ENCODE measurements at regions not wholly inside any gene's neighbourhood (a gene's known extent, or its start where the extent isn't known, plus 50 kb on each side); places are given as distances from the start of the nearest gene placed in this dataset.

DNA sequence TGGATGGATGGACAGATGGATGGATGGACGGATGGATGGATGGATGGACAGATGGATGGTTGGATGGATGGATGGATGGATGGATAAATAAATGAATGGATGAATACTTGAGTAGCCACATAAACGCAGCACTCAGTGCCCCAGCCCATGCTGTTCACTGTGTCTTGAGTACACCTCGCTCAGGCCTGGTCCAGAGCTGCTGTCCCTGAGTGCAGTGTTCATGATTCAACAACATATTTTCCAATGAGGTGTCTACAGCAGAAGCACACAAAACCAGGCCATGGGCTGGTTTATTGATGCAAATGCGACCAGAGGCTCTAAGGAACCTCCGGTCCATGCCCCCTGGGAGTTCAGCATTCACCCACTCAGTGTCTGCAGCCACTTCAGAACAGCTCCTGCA lies 584.3 kb downstream of the BRD1 start:
- no peaks in the 10 kb centered on the region for H3K4me1 Mint-ChIP-seq
- TF ChIP-seq CTCF (conservative IDR thresholded peaks at IDR 0.05), result no peak
- H3K9me3 Mint-ChIP-seq, result no peaks in the 10 kb centered on the region
- H3K27me3 Mint-ChIP-seq (ENCODE audit: low read depth), result peaks cover 9% of the 10 kb centered on the region
- no peak for DNase-seq (ENCODE audit: low read depth, low spot score)
- H3K27ac Mint-ChIP-seq (ENCODE audit: unreplicated experiment), result no peak overlapping the region
- no peaks in the 10 kb centered on the region for H3K36me3 Mint-ChIP-seq (ENCODE audit: low read depth)
- H3K4me3 Mint-ChIP-seq, result no peak overlapping the region

GRCh38 chr22:49242480-49242879 lies 585.2 kb downstream of the BRD1 start:
- no peak overlapping the region for H3K4me3 Mint-ChIP-seq
- H3K27ac Mint-ChIP-seq (ENCODE audit: unreplicated experiment), result no peak overlapping the region
- H3K27me3 Mint-ChIP-seq (ENCODE audit: low read depth), result peaks cover 6% of the 10 kb centered on the region
- no peaks in the 10 kb centered on the region for H3K4me1 Mint-ChIP-seq
- TF ChIP-seq CTCF (conservative IDR thresholded peaks at IDR 0.05), result no peak
- DNase-seq (ENCODE audit: low read depth, low spot score), result no peak
- H3K9me3 Mint-ChIP-seq, result no peaks in the 10 kb centered on the region
- no peaks in the 10 kb centered on the region for H3K36me3 Mint-ChIP-seq (ENCODE audit: low read depth)

- Mint-ChIP-seq H3K36me3 (ENCODE audit: low read depth) (no peaks in the 10 kb centered on the region), H3K4me3 (no peak overlapping the region), H3K9me3 (no peaks in the 10 kb centered on the region), H3K27ac (ENCODE audit: unreplicated experiment) (no peak overlapping the region), H3K27me3 (ENCODE audit: low read depth) (peaks cover 3% of the 10 kb centered on the region), H3K4me1 (no peaks in the 10 kb centered on the region)
- no peak for TF ChIP-seq CTCF (conservative IDR thresholded peaks at IDR 0.05)
- no peak for DNase-seq (ENCODE audit: low read depth, low spot score)
These were observed 586.4 kb downstream of the BRD1 start for GRCh38 chr22:49241174-49241851.

GRCh38 chr22:49240472-49240871 lies 587.2 kb downstream of the BRD1 start:
- Mint-ChIP-seq H3K36me3 (ENCODE audit: low read depth) (no peaks in the 10 kb centered on the region), H3K27ac (ENCODE audit: unreplicated experiment) (no peak overlapping the region), H3K9me3 (no peaks in the 10 kb centered on the region), H3K4me1 (no peaks in the 10 kb centered on the region), H3K4me3 (no peak overlapping the region), H3K27me3 (ENCODE audit: low read depth) (no peaks in the 10 kb centered on the region)
- TF ChIP-seq CTCF (conservative IDR thresholded peaks at IDR 0.05), result no peak
- no peak for DNase-seq (ENCODE audit: low read depth, low spot score)

DNA sequence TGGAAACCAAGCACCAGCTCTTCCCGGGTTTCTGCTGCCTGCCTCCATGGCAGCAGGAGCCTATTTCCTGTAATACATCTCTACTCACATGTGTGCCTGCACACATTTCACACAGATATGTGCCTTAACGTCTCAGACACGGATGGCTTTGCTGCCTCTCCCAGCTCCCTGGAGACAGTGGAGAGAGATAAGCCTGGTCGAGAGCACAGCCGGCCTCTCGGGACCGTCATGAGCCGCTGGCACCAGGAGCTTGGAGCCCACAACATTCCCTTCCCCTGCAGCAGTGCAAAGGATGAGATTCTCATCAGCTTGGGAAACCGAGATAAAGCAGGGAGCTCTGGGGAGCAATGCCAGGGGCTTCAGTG lies 587.7 kb downstream of the BRD1 start:
- Mint-ChIP-seq H3K9me3 (no peaks in the 10 kb centered on the region), H3K27me3 (ENCODE audit: low read depth) (no peaks in the 10 kb centered on the region), H3K4me3 (no peak overlapping the region), H3K27ac (ENCODE audit: unreplicated experiment) (no peak overlapping the region), H3K36me3 (ENCODE audit: low read depth) (no peaks in the 10 kb centered on the region), H3K4me1 (no peaks in the 10 kb centered on the region)
- TF ChIP-seq CTCF (conservative IDR thresholded peaks at IDR 0.05), result no peak
- DNase-seq (ENCODE audit: low read depth, low spot score), result no peak

Data from neural crest cell (in vitro differentiated cells).